GM23248 (cell line): ENCODE measurements at regions not wholly inside any gene's neighbourhood (a gene's known extent, or its start where the extent isn't known, plus 50 kb on each side); places are given as distances from the start of the nearest gene placed in this dataset.

ENCODE experiments used
- DNase-seq: peaks from one replicate; pipeline ENCODE4 v3.0.0-alpha.2; 2015
- H2AFZ ChIP-seq: fragments of 200-600 bp; sonication (generic); 2 replicates; pipeline ENCODE4 v1.6.1; 2016; ENCODE audit warnings: antibody characterized with exemption
- H3F3A ChIP-seq: fragments of 200-600 bp; sonication (generic); 2 replicates; pipeline ENCODE4 v1.6.1; 2016; ENCODE audit warnings: mild to moderate bottlenecking, antibody characterized with exemption, mixed run types; ENCODE audit not compliant: insufficient read depth
- H3K27ac ChIP-seq: fragments of 200-600 bp; sonication (generic); 2 replicates; pipeline ENCODE4 v1.5.1; 2016; ENCODE audit warnings: mild to moderate bottlenecking
- H3K27me3 ChIP-seq: fragments of 200-600 bp; sonication (generic); replicated peaks from 2 replicates; pipeline ENCODE4 v1.6.1; 2016; ENCODE audit warnings: mild to moderate bottlenecking; ENCODE audit not compliant: insufficient read depth
- H3K36me3 ChIP-seq: fragments of 200-600 bp; sonication (generic); 2 replicates; pipeline ENCODE4 v1.6.1; 2016; ENCODE audit warnings: low read depth, mild to moderate bottlenecking
- H3K4me1 ChIP-seq: fragments of 200-600 bp; sonication (generic); 2 replicates; pipeline ENCODE4 v1.6.1; 2016; ENCODE audit warnings: mild to moderate bottlenecking; ENCODE audit not compliant: insufficient read depth
- H3K4me2 ChIP-seq: fragments of 200-600 bp; sonication (generic); one replicate; pipeline ENCODE4 v1.6.1; 2016; ENCODE audit warnings: mild to moderate bottlenecking; ENCODE audit not compliant: unreplicated experiment
- H3K4me3 ChIP-seq: fragments of 200-600 bp; sonication (generic); 2 replicates; pipeline ENCODE4 v1.5.1; 2016; ENCODE audit warnings: mild to moderate bottlenecking
- H3K79me2 ChIP-seq: fragments of 200-600 bp; sonication (generic); 2 replicates; pipeline ENCODE4 v1.6.1; 2016; ENCODE audit warnings: mild to moderate bottlenecking; ENCODE audit not compliant: insufficient read depth
- H3K9ac ChIP-seq: fragments of 200-600 bp; sonication (generic); 2 replicates; pipeline ENCODE4 v1.6.1; 2016; ENCODE audit warnings: mild to moderate bottlenecking
- H3K9me2 ChIP-seq: fragments of 200-600 bp; sonication (generic); 2 replicates; pipeline ENCODE4 v1.6.1; 2016; ENCODE audit warnings: mixed run types, mild to moderate bottlenecking, moderate library complexity; ENCODE audit not compliant: insufficient read depth
- H3K9me3 ChIP-seq: fragments of 200-600 bp; sonication (generic); one replicate; pipeline ENCODE4 v1.6.1; 2017; ENCODE audit warnings: low read depth
- H4K20me1 ChIP-seq: fragments of 200-600 bp; sonication (generic); 2 replicates; pipeline ENCODE4 v1.6.0; 2016; ENCODE audit not compliant: insufficient read depth
- EZH2 ChIP-seq: fragments of 200-600 bp; sonication (generic); IDR thresholded peaks from 2 replicates; pipeline ENCODE4 v1.6.1; 2018; ENCODE audit warnings: antibody characterized with exemption, mild to moderate bottlenecking; ENCODE audit not compliant: insufficient read depth, poor library complexity, severe bottlenecking
- EZH2phosphoT487 ChIP-seq: fragments of 200-600 bp; sonication (generic); IDR thresholded peaks from 2 replicates; pipeline ENCODE4 v1.6.1; 2018; ENCODE audit warnings: antibody characterized with exemption, moderate library complexity, mild to moderate bottlenecking, low read depth; ENCODE audit not compliant: insufficient read depth
- WGBS, 2 experiments: methylation state at CpG; one replicate each; pipeline ENCODE4 v1.1.6; 2015 to 2017; ENCODE audit warnings: low lambda C conversion rate in 2 of 2, low coverage in 1 of 2; ENCODE audit errors: missing lambda C conversion rate in 2 of 2; 5-methylcytosine and 5-hydroxymethylcytosine counted together
- in situ Hi-C: fragments of 300-500 bp; cut with MboI; formaldehyde crosslinking; loops from 2 replicates; pipeline ENCODE4 v1.15.0; 2020

- no peak for TF ChIP-seq EZH2
- TF ChIP-seq EZH2phosphoT487 = no peak
- no peak overlapping the region for H3K4me3 ChIP-seq
- no peak overlapping the region for H3K27ac ChIP-seq
- in situ Hi-C loops = no loop called here
- H3K27me3 ChIP-seq = peaks cover 51% of the 10 kb centered on the region
- no peaks in the 10 kb centered on the region for H3K9me3 ChIP-seq
- H3K4me2 ChIP-seq = no peak overlapping the region
- no peaks in the 10 kb centered on the region for H3K79me2 ChIP-seq
- no peaks in the 10 kb centered on the region for H3F3A ChIP-seq
- H3K36me3 ChIP-seq = no peaks in the 10 kb centered on the region
- H2AFZ ChIP-seq = no peak overlapping the region
- no peaks in the 10 kb centered on the region for H3K4me1 ChIP-seq
- H3K9ac ChIP-seq = no peak overlapping the region
- H3K9me2 ChIP-seq = no peaks in the 10 kb centered on the region
- H4K20me1 ChIP-seq = no peaks in the 10 kb centered on the region
- 65% methylated on average over 30 to 37 of the region's 37 CpGs for WGBS, 2 experiments
- no peak for DNase-seq
These were observed 188.3 kb downstream of the IRF8 start for GRCh38 chr16:86087011-86087895.

DNA sequence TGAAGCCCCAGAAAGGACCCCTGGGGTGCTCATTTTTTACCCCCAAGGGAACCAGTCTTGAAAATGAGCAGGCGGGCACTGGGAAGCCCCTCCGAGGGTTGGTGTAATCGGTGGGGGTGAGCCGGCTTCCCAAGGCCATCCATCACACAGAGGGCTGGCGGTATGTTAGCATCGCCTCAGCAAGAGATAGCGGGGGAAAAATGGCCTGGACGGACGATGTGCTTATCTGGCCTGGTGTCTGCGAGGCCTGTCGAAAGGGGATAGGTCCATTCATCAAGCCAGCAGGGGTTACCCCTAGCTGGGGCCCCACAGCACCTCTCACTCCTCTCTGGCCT lies 188.9 kb downstream of the IRF8 start:
- no peak for TF ChIP-seq EZH2phosphoT487
- no peak for TF ChIP-seq EZH2
- 38 to 48% methylated on average over 11 of the region's 11 CpGs for WGBS, 2 experiments
- no peaks in the 10 kb centered on the region for H4K20me1 ChIP-seq
- H3K9ac ChIP-seq = no peak overlapping the region
- H3K4me1 ChIP-seq = no peaks in the 10 kb centered on the region
- H3K27me3 ChIP-seq = peaks cover 45% of the 10 kb centered on the region
- no peaks in the 10 kb centered on the region for H3F3A ChIP-seq
- no peak overlapping the region for H2AFZ ChIP-seq
- H3K27ac ChIP-seq = no peak overlapping the region
- in situ Hi-C loops = no loop called here
- no peaks in the 10 kb centered on the region for H3K9me2 ChIP-seq
- no peaks in the 10 kb centered on the region for H3K36me3 ChIP-seq
- H3K79me2 ChIP-seq = no peaks in the 10 kb centered on the region
- H3K4me2 ChIP-seq = no peak overlapping the region
- H3K9me3 ChIP-seq = no peaks in the 10 kb centered on the region
- DNase-seq = no peak
- H3K4me3 ChIP-seq = no peak overlapping the region

- Histone ChIP-seq H3K4me3 (no peak overlapping the region), H3K27ac (no peak overlapping the region), H3K4me2 (no peak overlapping the region), H3K27me3 (peaks cover 40% of the 10 kb centered on the region), H3K9ac (no peak overlapping the region), H3K9me2 (no peaks in the 10 kb centered on the region), H3F3A (no peaks in the 10 kb centered on the region), H2AFZ (no peak overlapping the region), H3K4me1 (no peaks in the 10 kb centered on the region), H3K9me3 (no peaks in the 10 kb centered on the region), H3K79me2 (no peaks in the 10 kb centered on the region), H3K36me3 (no peaks in the 10 kb centered on the region), H4K20me1 (no peaks in the 10 kb centered on the region)
- no peak for DNase-seq
- 22 to 24% methylated on average over 5 of the region's 5 CpGs for WGBS, 2 experiments
- no peak for TF ChIP-seq EZH2phosphoT487
- TF ChIP-seq EZH2 = no peak
- in situ Hi-C loops = no loop called here
These were observed 189.3 kb downstream of the IRF8 start for GRCh38 chr16:86088287-86088686.

- Histone ChIP-seq H4K20me1 (no peaks in the 10 kb centered on the region), H3K9me2 (no peaks in the 10 kb centered on the region), H3K27ac (no peak overlapping the region), H3K36me3 (no peaks in the 10 kb centered on the region), H3K9me3 (no peaks in the 10 kb centered on the region), H3K4me1 (no peaks in the 10 kb centered on the region), H2AFZ (no peak overlapping the region), H3K4me3 (no peak overlapping the region), H3F3A (no peaks in the 10 kb centered on the region), H3K27me3 (peaks cover 35% of the 10 kb centered on the region), H3K4me2 (no peak overlapping the region), H3K79me2 (no peaks in the 10 kb centered on the region), H3K9ac (no peak overlapping the region)
- no peak for TF ChIP-seq EZH2
- no peak for TF ChIP-seq EZH2phosphoT487
- in situ Hi-C loops = no loop called here
- 43 to 59% methylated on average over 9 of the region's 9 CpGs for WGBS, 2 experiments
- no peak for DNase-seq
These were observed 189.9 kb downstream of the IRF8 start for GRCh38 chr16:86088816-86089215.
